GM21447 (cell line): ENCODE measurements at regions not wholly inside any gene's neighbourhood (a gene's known extent, or its start where the extent isn't known, plus 50 kb on each side); places are given as distances from the start of the nearest gene placed in this dataset.
"Not testable (repeated sequence)": the region's sequence is repeated elsewhere in the genome, so short reads cannot be mapped to it uniquely, and the experiment has no call there.

Experiments used
- ATAC-seq: cut with Tn5 transposase; IDR thresholded peaks from one replicate; pipeline ENCODE4 v1.9.1; 2021; ENCODE audit not compliant: unreplicated experiment

DNA sequence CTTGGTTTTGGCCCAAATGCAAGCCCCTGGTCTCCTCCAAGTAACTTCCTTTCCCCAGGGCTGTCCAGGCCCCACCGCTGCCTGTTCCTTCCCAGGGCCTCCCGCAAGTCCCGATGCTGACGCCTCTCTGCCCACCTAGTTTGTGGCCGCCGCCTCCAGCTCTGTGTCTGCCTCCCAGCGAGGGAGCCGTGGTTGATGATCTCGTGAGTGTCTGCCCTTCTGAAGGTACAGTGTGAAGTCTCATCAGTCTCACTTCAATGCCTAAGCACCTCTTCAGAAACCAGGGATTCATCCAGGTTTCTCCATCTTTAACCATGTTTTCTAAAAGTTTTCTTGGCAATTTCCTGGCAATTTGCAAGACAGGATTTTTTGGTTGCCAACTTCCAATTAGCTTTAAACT, 127.5 kb downstream of the TMEM121 start:
- not testable (repeated sequence) for ATAC-seq

- ATAC-seq, result not testable (repeated sequence)
These were observed 132.9 kb downstream of the TMEM121 start for GRCh38 chr14:105659255-105659654.

GRCh38 chr14:105659935-105660527, 133.6 kb downstream of the TMEM121 start:
- no peak for ATAC-seq

GRCh38 chr14:105660816-105661531, 134.6 kb downstream of the TMEM121 start:
- ATAC-seq, result no peak

DNA sequence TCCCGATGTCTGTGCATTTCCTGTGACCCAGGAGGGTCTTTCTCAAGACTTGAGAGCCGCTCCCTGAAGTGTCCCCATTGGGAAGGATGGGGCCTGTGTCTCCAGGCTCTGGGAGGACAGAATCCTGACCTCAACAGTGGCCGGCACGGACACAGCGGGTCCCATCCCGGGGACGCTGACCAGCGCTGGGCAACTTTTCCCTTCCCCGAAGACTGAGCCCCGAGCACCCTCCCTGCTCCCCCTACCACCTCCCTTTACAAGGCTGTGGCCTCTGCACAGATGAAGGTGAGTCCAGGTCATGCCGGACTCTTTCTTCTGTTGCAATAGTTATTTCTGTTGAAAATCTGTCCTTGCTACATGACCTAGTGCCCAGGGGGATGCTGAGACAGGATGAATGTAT, 135.7 kb downstream of the TMEM121 start:
- ATAC-seq, result not testable (repeated sequence)

DNA sequence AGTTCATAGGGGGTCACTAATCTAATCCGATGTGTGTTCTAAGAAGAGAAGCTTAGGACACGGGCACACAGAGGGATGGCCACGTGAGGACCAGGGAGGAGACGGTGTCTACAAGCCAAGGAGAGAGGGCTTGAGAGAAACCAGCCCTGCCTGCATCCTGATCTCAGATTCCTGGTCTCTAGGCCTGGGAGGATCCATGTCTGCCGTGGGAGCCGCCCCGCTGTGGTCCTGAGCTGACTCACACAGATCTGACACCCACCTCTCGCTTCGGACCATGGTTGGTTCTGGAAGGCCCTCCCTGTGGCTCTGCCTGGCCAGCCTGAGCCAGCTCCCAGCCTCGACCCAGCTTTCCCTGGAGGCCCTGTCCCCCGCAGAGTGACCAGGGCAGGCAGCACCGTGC, 136.2 kb downstream of the TMEM121 start:
- ATAC-seq, result not testable (repeated sequence)

DNA sequence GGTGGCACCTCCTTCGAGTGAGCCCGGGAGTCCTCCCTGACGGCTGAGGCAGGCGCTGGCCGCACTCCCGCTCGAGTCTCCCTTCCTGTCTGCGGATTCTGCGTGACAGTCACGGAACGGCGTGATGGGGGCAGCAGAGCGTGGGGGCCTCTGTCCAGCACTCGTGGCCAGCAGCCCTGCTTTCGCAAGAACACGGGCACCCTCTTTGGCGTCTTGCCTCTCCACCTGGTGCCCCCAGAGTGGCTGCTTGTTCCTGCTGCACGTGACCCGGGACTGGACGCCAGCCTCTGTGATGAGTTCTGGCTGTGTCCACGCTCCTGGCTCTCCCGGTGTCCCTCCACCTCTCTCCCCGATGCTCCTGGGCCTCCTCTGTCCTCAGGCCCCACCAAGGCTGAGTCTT, 136.9 kb downstream of the TMEM121 start:
- ATAC-seq, result not testable (repeated sequence)

DNA sequence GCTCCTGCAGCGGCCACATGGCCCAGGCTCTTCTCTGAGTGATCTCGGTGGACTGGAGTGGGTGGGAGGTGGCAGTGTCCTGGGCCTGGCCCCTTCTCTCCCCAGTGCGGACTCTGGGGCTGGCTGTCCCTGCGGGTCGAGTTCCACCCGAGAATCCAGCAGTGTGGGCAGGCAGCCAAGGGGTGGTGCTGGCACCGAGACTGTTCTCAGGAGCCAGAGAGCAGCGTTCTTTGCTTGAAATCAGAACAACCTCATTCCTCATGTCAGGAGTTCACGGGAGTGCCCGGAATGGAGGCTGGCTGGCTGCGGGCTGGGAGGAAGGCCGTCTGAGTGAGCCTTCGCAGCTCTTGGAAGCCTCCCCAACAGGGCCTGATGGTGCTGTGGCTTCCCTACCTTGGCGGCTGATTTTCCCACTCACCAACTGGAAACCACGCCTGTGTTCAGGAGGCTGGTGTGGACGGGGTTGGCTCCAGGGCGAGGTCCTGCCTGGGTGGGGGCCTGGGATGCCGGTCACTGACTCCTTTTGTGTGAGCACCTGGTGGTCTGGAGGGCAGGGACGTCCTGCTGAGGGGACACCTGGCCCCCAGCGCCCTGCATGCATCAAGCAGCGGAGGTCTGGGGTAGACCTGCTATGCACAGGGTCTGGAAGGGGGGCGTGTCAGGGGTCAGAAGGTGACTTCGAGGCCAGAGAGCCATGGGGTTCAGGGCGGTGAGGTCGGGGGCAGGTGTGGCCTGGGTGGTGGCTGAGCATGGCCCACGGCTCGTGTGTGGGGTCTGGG, 137.6 kb downstream of the TMEM121 start:
- not testable (repeated sequence) for ATAC-seq

GRCh38 chr14:105664691-105665090, 138.3 kb downstream of the TMEM121 start:
- no peak for ATAC-seq

DNA sequence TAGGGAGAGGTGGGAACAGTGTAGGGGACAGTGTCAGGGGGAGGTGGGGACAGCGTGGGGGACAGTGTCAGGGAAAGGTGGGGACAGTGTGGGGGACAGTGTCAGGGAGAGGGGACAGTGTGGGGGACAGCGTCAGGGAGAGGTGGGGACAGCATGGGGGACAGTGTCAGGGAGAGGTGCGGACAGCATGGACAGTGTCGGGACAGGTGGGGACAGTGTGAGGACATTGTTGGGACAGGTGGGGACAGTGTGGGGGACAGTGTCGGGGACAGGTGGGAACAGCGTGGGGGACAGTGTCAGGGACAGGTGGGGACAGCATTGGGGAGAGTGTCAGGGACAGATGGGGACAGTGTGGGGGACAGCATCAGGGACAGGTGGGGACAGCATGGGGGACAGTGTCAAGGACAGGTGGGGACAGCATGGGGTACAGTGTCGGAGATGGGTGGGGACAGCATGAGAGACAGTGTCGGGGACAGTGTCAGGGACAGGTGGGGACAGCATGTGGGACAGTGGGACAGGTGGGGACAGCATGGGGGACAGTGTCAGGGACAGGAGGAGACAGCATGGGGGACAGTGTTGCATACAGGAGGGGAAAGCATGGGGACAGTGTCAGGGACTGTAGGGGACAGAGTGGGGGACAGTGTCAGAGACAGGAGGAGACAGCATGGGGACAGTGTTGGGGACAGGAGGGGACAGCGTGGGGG, 139.0 kb downstream of the TMEM121 start:
- no peak for ATAC-seq

DNA sequence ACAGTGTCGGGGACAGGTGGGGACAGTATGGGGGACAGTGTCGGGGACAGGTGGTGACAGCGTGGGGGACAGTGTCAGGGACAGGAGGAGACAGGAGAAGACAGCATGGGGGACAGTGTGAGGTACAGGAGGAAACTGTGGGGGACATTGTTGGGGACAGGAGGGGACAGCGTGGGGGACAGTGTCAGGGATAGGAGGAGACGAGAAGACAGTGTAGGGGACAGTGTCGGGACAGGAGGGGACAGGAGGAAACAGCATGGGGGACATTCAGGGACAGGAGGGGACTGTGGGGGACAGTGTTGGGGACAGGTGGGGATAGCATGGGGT, 139.5 kb downstream of the TMEM121 start:
- ATAC-seq, result no peak

GRCh38 chr14:105666420-105666819, 140.0 kb downstream of the TMEM121 start:
- ATAC-seq, result no peak

DNA sequence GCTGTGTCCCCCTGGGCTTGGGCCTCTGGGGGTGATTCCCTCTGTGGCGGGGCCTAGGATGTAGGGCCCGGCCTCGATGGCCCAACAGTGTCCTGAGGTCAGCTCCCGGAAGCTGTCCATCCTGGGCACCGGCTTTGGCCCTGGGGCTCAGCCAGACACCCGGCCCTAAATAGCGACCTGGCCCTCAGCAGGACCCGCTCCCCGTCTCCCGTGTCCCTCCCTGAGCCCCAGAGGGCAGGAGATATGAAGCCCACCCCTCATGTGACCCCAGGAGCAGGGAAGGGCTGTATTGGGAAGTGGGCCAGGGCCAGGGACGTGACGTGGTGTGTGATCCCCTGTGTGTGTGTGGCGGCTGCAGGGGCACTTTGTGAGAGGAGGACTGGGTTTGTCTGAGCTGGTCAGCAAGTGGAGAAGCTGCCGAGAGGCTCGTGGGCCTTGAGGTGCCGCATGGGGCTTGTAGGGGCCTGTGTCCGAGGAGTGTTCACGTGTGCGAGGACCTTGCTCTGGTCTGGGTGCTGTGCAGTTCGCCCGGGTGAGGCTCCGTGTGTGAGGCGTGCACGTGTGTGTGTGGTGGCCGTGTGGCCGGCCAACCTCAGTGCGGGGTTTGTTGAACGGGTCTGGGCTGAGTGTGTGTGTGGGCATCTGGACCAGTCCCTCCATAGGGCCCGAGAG, 140.7 kb downstream of the TMEM121 start:
- not testable (repeated sequence) for ATAC-seq

GRCh38 chr14:105667663-105668020, 141.3 kb downstream of the TMEM121 start:
- ATAC-seq, result not testable (repeated sequence)

DNA sequence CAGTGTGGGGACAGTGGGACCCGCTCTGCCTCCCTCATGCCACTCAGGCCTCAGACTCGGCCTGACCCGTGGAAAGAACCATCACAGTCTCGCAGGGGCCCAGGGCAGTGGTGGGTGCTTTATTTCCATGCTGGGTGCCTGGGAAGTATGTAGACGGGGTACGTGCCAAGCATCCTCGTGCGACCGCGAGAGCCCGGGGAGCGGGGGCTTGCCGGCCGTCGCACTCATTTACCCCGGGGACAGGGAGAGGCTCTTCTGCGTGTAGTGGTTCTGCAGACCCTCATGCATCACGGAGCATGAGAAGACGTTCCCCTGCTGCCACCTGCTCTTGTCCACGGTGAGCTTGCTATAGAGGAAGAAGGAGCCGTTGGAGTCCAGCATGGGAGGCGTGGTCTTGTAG, 141.6 kb downstream of the TMEM121 start:
- not testable (repeated sequence) for ATAC-seq

DNA sequence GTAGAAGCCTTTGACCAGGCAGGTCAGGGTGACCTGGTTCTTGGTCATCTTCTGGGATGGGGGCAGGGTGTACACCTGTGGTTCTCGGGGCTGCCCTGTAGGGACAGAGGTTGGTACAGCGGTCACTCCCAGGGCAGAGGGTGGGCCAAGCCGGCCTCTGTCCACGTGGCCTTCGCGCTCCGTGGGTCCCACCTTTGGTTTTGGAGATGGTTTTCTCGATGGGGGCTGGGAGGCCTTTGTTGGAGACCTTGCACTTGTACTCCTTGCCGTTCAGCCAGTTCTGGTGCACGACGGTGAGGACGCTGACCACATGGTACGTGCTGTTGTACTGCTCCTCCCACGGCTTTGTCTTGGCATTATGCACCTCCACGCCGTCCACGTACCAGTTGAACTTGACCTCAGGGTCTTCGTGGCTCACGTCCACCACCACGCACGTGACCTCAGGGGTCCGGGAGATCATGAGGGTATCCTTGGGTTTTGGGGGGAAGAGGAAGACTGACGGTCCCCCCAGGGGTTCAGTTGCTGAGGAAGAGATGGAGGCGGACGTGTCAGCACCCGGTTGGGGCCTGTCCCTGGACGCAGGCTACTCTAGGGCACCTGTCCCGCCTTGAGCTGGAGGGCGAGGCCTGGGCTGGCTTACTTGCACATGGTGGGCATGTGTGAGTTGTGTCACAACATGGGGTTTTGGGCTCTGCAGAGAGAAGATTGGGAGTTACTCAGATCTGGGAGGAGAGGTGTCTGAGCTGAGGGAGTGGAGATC, 142.3 kb downstream of the TMEM121 start:
- ATAC-seq, result not testable (repeated sequence)

GRCh38 chr14:105669231-105669610, 142.8 kb downstream of the TMEM121 start:
- ATAC-seq, result not testable (repeated sequence)

DNA sequence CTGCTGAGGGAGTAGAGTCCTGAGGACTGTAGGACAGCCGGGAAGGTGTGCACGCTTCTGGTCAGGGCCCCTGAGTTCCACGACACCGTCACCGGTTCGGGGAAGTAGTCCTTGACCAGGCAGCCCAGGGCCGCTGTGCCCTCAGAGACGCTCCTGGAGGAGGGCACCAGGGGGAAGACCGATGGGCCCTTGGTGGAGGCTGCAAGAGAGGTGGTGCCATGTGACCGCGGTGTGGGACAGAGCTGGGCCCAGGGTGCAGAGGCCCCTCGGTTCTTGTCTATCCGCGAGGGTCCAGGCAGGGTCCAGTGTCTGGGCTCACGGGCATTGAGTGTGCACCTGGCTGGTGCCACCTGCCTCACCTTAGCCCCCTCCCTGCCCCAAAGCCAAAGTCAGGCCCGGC, 143.3 kb downstream of the TMEM121 start:
- not testable (repeated sequence) for ATAC-seq

DNA sequence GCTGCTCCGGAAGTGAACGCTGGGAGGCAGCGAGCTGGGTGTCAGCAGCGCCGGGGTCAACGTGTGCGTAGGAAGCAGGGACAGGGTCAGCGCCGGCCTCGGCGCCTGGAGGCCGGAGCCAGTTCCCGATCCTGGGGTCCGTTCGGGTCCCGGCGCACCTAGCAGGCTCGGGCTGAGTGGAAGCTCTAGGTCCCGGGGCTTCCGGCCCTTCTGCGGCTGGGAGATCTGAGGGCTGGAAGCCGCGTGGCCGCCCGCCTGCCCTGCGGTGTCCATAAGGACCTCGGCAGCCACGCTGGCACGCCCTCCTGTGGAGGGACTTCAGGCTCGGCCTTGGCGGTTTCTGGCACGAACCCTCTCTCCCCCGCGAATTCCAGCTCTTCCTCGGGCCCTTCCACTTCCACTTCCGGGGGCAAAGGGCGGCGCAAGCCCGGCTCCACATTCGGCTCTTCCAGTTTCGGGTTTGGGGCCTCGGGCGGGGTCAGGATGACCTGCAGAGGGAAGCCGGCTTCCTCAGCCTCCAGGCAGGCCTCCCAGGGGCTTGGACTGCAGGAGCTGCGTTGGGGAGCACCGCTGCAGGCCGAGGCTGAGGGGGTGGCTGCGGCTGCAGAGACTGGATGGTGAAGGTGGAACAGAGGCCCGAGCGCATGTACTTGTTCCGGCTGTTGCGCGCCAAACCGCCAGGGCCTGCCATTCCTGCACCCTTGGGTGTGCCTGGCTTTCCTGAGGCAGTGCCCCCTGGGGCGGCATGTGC, 146.2 kb downstream of the TMEM121 start:
- ATAC-seq, result not testable (repeated sequence)
